ENCODE measurements at regions not wholly inside any gene's neighbourhood (a gene's known extent, or its start where the extent isn't known, plus 50 kb on each side); places are given as distances from the start of the nearest gene placed in this dataset.

DNA sequence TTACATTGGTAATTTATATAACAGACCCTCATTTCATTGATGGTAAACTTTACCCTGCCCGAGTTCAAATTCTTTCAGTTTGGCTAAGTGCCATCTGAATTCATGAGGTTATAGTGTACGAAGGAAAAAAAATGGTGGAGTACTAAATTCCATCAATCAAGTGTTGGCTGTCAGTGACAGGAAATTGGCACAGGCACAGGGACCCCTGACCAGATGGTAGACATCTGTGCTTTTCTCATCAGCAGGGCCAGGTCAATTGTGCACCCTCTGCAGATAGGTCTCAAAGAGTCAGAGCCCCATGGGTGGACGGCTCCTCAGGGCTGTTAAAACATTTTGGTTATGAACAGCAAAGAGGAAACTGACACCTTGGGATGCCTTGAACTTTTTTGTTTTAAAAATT lies 439.2 kb downstream of the SETBP1 start:
- DNase-seq (ENCODE audit: low spot score) = no peak

DNA sequence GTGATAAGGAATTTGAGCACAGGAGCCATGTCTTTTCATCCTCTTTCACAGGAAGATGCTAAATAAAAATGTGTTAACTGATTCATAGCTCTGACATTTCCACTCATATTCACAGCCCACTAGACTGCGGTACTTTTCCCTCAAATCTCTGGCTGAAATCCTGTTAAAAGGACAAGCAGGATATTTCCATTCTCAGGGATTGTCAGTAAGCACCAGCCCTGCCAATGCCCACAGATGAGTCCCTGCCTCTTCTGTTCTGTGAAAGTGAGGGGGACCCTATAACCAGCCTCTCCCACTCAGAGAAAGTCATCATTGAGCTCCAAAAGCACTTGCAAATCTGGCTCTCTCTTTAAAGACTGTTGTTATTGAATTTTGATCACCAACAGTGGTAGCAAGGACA lies 440.5 kb downstream of the SETBP1 start:
- DNase-seq (ENCODE audit: low spot score) = no peak

DNA sequence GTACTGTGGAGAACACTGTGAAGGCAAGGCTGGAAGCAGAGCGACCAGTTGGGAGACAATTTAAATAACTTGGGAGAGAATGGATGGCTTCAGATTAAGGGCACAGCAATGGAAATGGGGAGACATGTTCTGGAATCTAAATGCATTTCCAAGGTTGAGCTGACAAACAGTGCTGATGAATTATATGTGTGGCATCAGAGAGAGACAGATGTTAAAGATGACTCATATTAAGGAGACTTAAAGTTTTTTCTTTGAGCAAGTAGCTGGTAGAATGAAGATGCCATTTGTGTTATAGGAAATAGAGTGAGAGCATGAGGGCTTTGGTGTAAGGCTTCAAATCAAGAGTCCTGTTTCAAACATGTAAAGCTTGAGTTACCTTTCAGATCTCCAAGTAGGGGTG lies 441.8 kb downstream of the SETBP1 start:
- no peak for DNase-seq (ENCODE audit: low spot score)

DNA sequence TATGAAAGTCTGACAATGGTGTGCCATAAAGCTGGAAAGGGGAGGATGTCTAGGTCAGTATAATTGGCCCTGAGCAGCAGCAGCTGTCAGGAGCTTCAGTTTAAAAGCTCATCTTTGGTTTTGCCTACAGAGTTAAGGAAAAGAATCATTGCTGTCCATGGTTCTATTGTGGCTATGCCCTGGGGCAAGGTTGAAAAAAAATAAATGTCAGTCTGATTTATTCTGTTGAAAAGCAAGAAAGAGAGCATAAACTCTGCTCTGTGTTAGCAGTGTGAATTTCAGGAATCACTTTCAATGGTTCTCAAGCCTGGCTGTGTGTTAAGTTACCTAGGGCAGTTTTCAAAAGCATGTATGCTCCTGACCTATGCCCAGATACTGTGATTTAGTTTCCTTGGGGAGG lies 446.7 kb downstream of the SETBP1 start:
- DNase-seq (ENCODE audit: low spot score) = peak; percentile 40

DNA sequence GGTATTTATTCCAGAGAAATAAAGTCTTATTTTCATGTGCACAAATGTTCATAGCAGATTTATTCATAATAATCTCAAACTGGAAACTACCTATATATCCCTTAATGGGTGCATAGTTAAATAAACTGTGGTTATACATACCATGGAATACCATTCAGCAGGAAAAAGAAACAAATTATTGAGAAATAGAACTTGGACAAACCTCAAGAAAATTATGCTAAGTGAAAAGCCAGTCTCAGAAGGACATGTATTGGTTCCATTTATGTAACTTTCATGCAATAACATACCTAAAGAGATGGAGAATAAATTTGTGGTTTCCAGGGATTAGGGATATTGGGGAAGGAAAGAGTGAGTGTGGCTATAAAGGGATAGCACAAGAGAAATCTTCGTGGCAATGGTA lies 452.6 kb downstream of the SETBP1 start:
- DNase-seq (ENCODE audit: low spot score) = no peak

DNA sequence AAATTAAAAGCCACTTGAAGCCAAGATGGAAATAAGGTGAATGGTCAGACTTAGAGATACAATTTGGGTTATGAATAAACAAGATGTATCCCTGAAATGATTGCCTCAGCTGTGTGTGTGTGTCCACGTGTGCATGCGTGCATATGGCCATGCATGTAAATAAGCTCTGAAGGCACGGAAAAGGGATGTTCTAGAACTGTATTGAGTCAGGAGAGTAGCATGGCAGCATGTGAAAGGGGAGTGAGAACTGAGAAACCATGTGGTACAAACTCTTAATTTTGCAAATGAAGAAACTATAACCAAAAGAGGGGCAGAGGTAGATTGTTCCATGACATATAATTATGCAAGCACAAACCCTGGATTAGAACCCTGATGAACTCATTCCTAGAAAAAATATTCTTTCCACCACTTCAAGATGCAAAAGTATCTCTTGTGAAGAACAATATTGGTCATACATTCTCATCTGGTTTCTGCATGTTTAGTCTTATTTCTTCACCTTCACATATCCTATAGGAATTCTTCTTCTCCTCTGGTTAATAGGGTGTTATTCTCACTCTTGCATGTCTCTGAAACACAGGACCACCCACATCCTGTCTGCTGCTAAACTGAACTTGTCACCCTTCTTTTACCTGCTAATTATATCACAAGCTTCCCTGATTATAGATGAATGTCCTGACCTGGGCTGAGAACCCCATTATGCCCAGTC lies 455.8 kb downstream of the SETBP1 start:
- no peak for DNase-seq (ENCODE audit: low spot score)

DNA sequence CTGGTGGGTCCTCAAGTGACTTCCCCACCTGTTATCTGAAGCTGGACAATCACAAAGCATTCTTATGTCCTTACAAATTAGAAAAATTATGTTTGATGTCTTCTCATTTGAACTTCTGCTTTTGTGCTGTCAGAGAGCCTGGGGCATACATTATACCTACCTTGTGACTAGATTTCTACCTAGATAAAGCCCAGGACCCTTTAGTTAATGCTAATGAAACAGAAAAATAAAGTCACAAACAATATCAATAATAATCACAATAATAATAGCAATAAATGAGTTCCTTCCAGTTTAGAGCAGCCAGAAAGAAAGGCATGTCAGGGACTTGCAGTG lies 456.4 kb downstream of the SETBP1 start:
- DNase-seq (ENCODE audit: low spot score) = no peak

DNA sequence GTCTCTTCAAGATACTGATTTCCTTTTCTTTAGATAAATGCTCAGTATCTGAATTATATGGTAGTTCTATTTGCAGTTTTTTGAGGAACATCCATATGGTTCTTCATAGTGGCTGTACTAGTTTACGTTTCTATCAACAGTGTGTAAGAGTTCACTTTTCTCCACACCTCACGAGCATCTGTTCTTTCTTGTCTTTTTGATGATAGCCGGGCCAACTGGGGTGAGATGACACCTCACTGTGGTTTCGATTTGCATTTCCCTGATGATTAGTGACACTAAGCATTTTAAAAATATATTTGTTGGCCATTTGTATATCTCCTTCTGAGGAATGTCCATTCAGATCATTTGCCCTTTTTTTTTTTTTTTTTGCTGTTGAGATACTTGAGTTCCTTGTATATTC lies 458.8 kb downstream of the SETBP1 start:
- no peak for DNase-seq (ENCODE audit: low spot score)

DNA sequence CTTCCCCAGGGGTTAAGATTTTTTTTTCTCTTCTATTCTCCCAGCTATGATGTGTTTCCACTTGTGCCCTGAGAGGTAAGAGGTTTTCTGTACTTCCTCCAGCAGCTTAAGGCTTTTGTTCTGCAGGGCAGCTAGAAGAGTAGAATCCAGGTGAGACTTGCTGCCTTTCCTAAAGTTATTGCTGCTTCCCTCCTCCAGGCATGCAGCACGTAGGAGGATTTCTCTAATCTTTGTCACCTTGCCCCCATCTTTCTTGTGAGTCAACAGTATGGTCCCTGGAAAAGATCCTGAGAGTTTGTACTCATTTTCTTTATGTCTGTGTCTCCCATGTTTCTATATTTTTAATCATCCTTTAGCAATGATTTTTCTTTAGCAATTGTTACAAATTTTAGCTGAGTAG lies 462.2 kb downstream of the SETBP1 start:
- no peak for DNase-seq (ENCODE audit: low spot score)

DNA sequence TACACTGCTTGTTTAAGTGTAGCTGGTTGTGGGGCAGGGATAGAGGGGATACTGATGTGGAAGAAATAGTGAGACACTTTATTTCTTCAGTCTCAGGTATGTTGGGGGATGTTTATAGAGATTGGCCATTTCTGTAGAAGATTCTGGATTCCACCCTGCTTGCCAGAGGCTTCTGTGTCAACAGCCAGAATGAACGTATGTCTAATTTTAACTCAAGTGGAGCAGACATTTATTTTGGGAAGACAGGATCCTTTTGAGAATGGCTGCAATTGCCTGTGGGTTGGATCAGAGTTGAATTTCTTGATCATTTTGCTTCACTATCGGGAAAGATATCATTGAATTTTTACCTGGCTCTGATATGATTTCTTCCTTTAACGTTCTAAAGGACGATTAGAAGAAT lies 465.6 kb upstream of the SLC14A2 start:
- DNase-seq (ENCODE audit: low spot score) = no peak

DNA sequence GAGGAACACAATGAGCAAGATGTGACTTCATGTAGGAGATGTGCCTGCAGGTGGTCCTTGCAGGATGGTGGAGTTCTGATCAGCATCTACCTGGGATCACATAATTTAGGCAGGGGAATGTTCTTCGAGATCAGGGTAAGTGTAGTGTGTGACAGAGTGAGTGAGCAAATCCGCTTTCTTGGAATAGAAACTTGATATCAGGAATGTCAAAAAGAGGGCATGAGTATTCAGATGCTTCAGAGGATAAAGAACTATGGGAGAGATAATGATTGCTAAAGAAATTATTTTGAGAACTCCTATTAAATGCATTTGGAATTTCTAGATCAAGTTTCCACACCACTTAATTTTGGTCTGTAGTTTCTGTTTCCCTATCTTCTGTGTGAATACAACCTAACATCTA lies 463.6 kb upstream of the SLC14A2 start:
- DNase-seq (ENCODE audit: low spot score) = no peak

DNA sequence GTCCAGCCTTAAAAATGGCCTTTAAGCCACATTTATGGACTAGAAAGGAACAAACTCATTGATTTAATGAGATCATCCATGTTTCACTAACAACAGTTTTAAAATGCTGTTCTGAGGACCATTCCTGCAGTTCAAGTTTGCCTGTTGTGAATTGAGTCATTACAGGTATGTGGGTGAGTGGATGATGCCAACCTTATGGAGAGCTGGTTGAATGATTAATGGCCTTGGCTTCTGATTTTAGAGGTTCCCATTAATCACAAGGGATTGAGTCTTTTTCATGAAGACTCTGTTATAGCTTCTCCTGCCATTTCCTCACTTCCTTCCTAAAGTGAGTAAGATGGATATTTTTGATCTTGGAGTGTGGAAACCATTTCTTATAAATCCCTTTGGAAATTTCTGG lies 459.8 kb upstream of the SLC14A2 start:
- no peak for DNase-seq (ENCODE audit: low spot score)

DNA sequence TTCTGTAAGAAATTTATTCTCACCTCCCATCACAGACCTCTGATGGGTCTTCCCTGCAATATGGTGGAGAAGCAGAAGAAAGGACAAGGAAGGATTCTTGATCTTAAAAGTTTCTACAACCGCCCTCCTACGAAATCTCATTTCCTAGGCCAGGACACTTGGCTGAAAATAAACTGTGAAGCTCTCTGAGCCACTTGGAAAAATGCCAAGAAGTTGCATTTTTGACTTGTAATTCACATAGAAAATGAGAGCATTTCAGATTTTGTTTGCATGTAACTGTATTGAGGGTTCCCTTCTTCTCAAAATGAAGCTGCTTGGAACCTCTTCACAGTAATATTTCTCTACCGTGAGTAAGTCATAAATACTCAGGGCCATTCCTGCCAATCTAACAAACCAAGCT lies 458.3 kb upstream of the SLC14A2 start:
- DNase-seq (ENCODE audit: low spot score) = no peak

DNA sequence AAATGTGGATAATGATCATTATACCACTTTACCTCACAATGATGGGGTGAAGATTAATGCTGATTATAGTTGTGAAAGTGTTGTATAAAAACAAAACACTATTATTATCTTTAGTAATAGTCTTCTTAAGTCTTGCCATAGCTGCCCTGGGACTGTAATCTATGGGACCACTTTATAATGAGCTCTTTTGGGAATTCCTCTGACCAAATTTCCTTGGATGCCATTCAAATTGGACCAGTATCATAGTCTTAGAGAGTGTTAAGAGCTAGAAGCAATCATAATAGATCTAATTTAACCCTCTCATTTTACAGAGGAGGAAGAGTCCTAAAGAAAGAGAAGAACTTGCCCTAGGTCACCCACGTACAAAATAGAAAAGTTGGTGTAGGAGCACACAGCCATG lies 457.7 kb upstream of the SLC14A2 start:
- no peak for DNase-seq (ENCODE audit: low spot score)

DNA sequence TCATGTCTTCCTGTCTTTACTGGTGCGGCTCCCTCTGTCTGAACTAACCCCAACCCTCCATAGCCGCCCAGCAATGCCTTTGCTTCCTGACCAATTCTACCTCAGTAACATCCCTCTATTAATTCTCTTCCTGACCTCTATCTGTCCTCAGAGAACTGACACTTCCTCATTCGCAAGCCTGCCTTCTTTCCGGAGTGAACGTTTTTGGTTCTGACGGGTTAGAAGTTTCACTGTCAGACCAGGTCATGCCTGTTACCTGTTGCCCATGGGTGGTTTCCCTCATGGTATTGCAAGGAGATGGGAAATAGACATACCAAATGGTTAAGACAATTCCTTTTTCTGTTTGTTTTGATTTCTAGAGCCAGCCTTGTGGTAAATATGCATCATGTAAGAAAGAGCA lies 453.4 kb upstream of the SLC14A2 start:
- DNase-seq (ENCODE audit: low spot score) = no peak

DNA sequence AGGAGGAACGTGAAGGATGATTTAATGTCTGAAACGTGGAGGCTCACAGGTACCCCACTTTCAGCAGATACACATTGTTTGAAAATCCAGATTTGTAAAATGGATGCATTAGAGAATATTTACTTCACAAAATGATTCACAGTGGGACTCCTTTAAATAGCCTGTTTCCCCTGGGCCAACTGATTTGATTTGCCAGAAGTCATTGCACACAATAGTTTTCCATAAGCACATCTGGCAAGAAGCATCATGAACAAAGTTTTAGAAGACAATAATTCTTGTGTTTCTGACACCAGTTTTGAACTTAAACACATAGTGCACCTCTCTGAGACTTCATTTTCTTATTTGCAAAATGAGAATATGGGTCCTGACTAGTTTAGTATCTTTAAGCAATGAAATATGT lies 451.4 kb upstream of the SLC14A2 start:
- DNase-seq (ENCODE audit: low spot score) = no peak

DNA sequence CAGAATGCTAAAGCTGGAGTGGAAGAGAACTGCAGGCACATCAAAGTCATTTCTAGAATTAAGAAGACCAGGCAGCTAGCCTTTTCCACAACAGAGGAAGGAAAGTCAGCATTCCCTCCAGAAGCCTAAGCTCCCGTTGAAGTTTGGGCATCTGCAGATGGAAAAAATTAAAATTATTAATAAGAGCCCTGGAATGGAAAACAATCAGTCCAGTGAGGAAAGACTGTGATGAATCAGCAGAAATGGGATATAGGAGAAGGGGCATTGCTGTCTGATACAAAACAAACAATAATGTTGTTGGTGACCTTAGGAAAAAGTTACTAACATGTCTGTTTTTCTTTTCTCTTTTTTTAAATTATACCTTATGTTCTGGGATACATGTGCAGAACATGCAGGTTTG lies 450.7 kb upstream of the SLC14A2 start:
- no peak for DNase-seq (ENCODE audit: low spot score)

DNA sequence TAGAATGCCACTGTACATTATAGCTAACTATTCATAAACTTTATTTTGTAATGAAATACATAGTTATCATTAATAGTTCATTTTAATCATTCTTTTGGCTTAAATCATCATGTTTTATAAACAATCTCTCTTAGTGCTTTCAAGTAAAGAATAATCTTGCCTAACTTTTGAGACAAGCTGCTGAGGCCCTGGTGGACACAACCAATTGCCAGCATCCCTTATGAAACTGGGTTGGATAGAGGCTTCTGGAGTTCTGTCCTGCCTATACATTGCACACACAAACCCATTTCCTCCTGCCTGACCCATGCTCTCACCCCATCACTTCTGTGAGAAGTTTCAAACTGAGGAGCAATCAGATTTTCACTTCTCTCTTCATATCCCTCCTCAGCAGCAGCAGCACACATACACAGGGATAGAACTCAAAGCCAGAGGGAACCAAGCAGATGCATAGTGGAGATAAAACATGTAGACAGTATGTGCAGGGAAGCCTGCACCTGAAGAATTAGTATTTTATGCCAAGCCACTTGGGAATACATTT lies 450.0 kb upstream of the SLC14A2 start:
- DNase-seq (ENCODE audit: low spot score) = no peak

DNA sequence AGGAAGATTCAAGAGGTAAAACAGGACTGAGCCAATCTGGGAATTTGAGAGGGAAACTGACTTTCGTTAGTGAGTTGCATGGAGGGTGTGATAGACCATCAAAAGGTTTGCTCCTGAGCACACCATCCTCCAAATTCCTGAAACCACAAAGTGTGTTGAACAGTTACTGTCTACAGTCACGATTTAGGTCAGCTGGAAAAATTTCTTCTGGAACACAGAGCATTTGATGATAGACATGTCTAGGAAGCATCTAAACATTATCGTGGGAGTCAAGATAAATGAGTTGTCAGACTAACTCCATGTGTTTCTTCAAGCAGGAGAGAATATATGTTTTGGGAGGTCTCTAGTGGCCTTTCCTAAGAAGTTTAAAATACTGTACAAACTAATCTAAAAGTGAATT lies 449.4 kb upstream of the SLC14A2 start:
- no peak for DNase-seq (ENCODE audit: low spot score)

DNA sequence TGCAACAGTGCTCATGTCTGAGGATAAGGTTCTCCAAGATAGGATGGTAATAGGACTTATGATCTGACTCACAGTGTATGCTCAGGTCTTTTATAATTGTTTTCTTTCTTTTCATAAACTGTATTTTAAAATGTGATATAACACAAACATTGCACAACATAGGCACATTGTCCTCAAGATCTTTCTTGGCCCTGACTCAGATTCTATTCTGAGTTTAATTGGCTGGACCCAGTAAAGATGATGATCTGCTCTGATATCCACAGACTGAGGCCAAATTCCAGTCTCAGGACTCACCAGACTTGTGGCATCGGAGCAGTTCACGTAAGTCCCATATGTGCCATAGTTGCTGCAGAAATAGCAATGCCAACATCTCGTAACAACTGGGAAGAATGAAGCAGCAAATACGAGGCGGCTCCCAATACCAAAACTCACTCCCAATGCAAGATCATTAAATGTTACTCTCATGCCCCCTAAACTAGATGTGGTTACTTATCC lies 448.9 kb upstream of the SLC14A2 start:
- DNase-seq (ENCODE audit: low spot score) = peak; percentile 20

DNA sequence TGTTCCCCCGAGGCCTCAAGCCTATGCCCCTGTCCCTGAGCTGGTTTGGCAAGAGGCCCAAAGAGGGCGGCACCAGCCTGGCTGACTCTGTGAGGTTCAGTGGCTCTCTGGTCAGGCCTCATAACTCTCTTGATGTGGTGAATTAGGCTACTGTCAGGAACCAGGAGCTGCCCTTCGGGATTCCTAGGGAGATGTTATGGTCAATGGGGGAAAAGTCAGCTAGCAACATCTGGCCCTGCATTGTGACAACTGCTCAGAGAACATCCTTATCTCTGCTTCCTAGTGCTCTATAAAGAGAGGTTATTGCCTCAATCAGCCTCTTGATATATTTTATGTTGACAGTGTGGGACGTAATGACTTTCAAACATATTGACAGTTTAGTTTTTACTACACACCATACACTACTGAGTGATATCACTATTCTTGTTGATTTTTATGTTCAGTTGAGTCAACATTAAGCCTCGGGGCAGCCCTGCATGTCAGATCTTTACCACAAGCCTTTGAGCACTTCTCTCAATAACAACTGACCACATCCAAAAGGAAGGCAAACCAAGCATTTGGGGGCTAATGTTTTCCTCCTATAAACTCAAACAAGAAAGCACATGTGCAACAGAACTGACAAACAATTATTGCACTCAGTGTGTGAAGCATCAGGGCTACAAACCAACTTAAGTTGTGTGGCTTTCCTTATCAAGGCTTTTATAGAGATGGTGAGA lies 448.3 kb upstream of the SLC14A2 start:
- no peak for DNase-seq (ENCODE audit: low spot score)

DNA sequence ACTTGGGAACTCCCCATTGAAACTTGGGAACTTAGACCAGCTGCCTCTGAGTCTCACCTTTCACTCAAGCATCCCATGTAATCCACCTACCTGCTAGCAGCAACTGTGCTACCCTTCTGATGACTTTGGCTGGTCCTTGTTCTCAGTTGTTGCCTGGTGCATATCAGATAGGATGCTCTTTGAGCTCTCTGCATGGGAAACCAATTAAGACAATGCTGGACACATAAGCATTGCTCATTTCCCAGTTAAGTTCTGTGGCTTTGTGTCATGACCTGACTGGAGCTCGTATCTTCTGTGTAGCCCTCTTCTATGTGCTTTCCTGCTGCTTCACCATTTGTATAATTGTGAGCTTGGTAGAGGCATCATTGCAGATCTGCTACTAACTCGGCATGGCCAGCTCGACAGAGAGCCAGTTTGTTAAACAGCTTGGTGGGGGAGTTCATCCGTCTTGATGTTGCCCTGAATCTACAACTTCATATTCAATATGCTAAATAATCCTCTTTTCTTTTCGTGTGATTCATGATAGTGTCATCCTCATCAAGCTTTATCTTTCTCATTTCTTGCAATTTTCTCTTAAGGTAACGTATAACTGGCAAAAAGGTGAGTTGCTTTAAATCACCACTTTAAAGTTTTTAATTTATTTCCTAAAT lies 447.5 kb upstream of the SLC14A2 start:
- no peak for DNase-seq (ENCODE audit: low spot score)

DNA sequence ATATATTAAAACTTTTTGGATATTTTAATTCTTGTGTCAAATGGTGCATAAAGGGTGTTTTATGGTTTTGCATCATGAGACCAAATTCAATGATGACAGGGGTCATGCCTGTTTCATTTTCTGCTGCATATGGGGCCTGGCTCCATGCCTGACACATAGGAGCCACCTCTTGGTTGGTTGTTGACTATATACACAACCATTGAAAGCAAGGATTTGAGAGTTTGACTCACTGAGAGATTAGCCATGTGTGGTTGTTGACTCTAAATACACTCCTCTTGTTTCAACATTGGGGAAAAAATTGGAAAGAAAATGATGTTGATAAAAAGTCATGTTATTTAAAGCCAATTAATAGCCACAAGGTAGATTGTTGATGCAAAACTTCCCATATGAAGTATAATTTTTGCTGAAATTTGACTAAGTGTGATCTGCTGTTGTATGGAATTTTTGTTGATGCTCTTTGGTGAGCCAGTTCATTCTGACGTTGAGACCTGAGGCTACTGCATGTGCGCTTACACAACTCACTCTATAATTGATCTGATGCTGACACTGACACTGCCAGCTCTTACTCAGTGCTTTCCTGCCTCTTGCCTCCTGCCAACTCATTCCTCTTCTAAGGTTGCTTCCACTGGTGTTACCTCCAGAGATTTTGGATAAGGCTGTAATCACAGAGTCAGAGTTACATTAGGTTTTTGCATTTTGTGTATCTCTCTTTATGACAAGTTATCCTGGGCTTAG lies 446.2 kb upstream of the SLC14A2 start:
- DNase-seq (ENCODE audit: low spot score) = no peak

All from COLO829 (cell line).